GM19455 (cell line): ENCODE measurements at regions not wholly inside any gene's neighbourhood (a gene's known extent, or its start where the extent isn't known, plus 50 kb on each side); places are given as distances from the start of the nearest gene placed in this dataset.
"Not testable (repeated sequence)": the region's sequence is repeated elsewhere in the genome, so short reads cannot be mapped to it uniquely, and the experiment has no call there.

Experiments
- ATAC-seq: cut with Tn5 transposase; IDR thresholded peaks from one replicate; pipeline ENCODE4 v1.9.1; 2021; ENCODE audit not compliant: unreplicated experiment

DNA sequence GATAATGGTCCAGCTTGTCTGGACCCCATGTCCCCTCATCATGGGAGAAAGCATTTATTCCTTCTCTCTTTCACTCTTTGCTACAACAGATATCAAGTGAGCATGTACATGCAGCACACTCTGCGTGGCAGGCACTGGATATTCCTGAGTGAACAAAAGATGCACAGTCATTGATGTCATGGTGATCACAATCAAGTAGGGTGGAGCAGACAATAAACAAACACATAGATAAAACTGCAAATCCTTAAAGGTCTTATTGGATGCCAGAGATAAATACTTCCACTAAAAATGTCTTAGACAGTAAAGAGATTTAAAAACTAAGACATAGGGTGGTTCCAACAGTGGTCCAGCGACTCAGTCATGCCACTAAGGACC lies 178.0 kb downstream of the ZC3H11B start:
- ATAC-seq, result no peak

DNA sequence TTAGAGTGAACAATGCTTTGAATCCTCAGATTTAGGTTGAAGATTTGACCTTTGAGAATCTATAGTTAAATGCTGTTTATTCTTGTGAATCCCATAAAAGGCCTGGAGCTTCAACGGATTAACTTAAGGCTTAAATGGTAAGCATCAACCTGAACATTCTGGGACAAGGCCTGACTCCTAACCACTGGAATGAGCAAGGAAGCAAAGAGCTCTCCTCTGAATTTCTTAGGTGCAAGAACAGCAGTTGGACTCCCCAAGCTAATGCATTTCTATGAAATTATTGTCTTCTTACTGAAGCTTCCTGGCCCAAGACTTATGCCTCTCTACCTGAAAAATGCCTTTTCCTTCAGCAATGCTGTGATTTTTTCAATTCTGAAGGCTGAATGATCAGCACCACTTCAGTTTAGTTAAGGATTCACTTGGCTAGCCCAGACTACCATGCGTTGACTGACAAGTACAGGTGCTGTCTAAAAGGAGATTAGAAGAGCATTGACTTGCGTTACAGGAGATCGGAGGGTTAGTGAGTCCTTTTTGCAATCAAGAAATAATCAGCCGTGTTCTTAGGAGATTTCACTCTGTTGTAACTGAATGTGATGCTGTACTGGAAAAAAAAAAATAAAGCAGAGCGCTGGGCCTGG lies 178.5 kb downstream of the ZC3H11B start:
- ATAC-seq, result no peak

DNA sequence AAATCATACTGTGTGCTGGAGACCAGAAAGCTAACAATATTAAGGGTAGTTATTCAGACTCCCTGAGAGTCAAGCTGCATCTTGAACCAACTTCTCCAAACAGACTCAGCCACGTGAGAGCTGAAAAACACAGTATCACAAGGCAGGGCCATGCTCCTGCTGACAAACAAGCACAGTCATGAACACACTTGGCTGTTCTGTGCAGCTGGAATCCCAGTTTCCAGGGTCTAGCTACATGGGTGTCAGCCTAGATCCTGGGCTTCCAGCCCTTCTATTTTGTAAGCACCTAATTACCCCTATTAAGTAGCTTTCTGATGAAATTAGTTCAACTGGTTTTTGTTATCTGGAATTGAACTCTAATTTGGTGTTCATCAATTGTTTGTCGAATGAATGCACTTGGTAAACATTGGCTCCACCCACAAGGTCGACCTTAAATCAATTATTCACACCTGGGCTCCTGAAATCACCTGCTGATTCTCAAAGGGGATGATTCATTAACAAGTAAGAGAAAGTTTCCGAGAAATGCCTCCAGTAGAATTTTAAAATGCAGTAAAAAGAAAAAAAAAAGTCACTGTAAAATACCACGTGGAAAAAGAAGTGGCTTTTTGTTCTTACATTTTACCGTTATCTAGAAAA lies 179.3 kb downstream of the ZC3H11B start:
- ATAC-seq, result no peak

- ATAC-seq, result no peak
Measured at GRCh38 chr1:219433001-219433400, 179.9 kb downstream of the ZC3H11B start.

GRCh38 chr1:219432191-219432606 lies 180.7 kb downstream of the ZC3H11B start:
- no peak for ATAC-seq

DNA sequence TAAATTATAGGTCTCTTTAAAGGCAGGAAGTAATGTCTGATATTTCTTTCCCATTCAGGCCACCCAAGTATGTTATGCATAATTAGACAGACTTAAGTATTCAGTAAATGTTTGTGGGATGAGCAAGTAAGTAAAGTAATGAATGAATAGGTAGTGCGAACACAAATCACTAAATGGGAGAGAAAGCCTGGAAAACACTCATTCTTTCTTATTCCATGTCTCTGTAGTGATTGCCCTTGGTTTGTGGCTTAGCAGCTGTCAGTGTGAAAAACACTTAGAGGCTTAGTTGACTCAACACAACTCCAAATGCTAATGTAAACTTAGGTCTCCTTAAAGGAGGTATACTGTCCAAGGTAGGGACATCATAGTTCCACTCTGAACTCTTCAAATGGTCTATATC lies 182.5 kb downstream of the ZC3H11B start:
- ATAC-seq, result no peak

- no peak for ATAC-seq
Measured at GRCh38 chr1:219428651-219429050, 184.3 kb downstream of the ZC3H11B start.

DNA sequence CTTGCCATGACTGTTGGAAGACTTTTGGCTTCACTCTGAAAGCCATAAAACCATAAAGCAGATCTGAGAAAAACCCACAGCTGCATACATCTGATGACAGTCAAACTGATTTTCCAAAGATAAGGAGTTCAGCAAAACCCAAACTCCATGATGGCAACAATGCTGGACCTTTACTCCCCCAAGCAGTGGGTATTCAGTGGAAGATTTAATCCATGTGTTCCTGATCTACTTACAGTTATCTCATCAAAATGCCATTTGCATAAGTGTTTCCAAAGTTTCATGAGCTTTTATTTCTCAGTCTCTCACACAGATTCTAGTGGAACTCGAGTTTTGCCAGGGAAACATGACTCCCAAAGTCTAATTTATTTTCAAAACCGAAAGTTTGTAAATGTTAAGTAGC lies 184.9 kb downstream of the ZC3H11B start:
- no peak for ATAC-seq

- ATAC-seq, result no peak
Measured at GRCh38 chr1:219427403-219427802, 185.5 kb downstream of the ZC3H11B start.

DNA sequence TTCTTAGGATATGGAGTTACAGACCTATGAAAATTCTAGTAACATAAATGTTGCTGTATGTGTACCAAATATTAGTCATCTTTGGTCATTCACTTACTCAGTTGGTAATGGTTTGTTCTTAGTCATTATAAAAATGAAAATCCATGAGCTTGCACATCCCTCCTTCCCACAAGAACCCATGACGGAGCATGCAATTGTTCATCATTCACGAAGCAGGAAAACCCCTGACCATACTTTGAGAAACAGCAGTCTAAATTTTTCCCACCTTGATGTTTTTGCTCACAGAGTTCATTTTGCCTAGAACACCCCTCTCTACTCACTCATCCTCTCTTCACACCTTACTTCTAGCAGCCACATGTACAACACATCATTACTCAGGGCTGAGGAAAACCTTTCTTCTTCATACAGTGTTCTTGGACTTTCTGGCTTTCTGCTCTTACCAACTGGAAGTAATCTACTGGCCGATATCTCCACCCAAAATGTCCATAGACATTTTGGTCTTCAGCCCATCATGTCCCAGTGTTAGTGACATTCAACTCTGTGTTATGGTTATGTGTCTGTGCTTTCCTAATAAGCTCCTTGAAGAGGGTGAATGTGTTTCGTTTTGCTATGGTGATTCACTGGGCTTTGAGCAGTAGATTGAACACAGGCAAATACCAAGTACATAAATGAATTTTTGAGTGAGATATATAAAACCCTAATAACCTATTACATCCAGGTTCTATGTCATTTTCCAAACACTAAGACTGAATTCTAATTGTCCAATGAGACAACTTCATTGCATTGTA lies 189.9 kb downstream of the ZC3H11B start:
- peak; percentile 55 for ATAC-seq

DNA sequence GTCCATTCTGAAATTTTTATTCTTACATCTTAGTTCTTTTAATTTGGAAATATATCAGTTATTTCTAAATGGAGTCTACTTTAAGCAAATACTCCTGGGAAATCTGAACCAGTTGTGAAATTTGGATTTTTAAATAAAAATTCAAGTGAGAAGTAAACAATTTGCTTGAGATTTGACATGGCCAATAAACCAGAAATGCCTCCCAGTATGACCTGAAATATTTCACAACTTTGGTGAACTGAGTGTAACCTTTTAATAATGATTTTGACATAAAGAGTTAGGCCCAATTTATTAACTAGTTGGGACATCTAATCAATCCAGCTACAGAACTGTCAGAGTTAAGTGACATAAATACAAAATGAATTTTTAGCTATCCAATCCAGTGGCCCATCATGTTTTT lies 192.0 kb downstream of the ZC3H11B start:
- no peak for ATAC-seq

DNA sequence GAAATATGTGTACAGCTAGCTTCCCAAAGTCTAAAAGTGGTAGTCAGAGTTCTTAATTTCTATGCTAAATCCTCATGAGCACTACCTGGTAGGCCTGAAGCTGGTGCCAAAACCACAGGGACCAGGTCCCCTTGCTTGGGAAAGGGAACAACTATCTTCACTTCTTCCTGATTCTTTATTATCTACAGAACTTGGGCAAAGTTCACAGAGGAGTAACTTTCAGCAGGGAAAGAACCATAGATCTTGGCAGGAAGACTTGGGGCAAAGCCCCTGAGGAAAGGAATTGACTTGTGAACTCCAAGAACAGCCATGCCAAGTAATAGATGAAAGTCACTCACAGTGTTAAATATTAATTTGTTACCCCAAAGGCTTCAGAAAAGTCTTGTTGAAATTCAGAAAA lies 193.0 kb downstream of the ZC3H11B start:
- no peak for ATAC-seq

GRCh38 chr1:219419065-219419464 lies 193.8 kb downstream of the ZC3H11B start:
- ATAC-seq, result no peak

DNA sequence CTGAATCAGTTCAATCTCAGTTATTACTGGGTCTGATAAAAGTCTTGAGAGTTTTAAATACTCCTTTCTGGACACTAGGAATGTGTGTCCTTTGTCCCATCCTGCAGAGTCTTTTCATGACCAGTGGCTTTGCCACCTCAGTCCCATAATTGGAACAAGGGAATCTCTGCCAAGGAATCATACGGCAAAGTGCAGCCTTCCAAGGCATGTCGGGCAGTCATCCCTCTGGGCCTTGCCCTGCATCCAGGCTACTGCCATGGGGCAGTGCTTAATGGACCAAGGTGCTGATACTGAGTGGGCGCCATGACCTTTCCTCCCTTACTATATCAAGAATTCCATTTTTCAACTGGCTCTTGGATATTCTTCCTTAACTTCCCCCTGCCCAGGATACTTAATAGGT lies 195.3 kb downstream of the ZC3H11B start:
- no peak for ATAC-seq

DNA sequence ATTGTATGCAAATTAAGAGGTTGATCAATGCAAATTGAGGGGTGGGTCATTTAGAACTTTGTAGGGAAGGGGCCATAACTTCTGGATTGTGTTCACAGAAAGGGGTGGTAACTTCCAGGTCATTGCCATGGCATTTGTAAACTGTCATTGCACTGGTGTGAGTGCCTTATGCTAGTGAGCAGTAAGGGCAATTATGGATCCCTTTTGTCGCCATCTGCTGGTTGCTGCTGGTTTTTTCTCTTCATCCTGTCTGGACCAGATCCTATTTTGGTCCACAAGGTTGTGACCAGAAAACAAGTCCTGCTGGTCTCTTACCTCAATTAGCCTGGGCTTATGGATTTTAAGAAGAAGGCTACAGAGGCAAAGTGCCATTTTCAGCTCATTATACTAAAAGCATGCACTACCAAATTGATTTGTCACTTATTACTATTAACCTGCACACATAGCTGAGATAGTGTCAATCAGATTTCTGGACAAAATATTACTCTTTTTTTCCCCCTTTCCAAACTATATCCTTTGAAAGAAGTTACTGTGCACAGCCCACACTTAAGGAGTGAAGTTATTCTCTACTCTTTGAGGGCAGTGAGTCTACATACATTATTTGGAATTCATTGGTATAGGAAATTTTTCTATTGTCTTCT lies 196.2 kb downstream of the ZC3H11B start:
- ATAC-seq, result peak; percentile 94

- ATAC-seq, result no peak
Measured at GRCh38 chr1:219415915-219416314, 197.0 kb downstream of the ZC3H11B start.

GRCh38 chr1:219415433-219415832 lies 197.5 kb downstream of the ZC3H11B start:
- no peak for ATAC-seq

DNA sequence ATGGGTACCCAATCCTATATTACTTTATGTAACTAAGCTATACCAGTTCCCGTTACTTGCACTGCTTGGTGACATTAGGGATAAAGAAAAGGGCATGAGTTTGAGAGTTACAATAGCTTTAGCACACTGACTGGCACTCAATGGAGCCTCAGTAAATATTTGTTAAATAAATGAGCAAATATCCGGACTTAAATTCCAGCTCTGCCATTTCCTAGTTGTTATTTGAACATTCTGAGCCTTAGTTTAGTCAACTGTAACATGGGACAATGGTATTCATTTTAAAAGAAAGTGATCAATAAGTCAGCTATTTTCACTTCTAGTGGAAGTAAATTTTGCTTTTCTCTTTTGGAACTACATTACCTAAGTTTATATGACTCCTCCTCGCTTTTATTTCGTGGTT lies 198.7 kb downstream of the ZC3H11B start:
- no peak for ATAC-seq

- no peak for ATAC-seq
Measured at GRCh38 chr1:219413536-219413935, 199.4 kb downstream of the ZC3H11B start.

GRCh38 chr1:219412772-219413171 lies 200.1 kb downstream of the ZC3H11B start:
- no peak for ATAC-seq

- ATAC-seq, result not testable (repeated sequence)
Measured at GRCh38 chr1:219410721-219411120, 202.2 kb downstream of the ZC3H11B start.
